HEK293T (cell line): ENCODE measurements at regions not wholly inside any gene's neighbourhood (a gene's known extent, or its start where the extent isn't known, plus 50 kb on each side); places are given as distances from the start of the nearest gene placed in this dataset.

Experiments used
- CTCF ChIA-PET: fragments of 350-600 bp; formaldehyde crosslinking; extraction: SDS; loops from one replicate; lab custom pipeline; 2021; ENCODE audit warnings: antibody characterized with exemption, inconsistent platforms; lab: Yijun Ruan, JAX
- POLR2A ChIA-PET: fragments of 350-600 bp; formaldehyde crosslinking; extraction: SDS; loops from one replicate; lab custom pipeline; 2020; ENCODE audit warnings: antibody characterized with exemption, inconsistent platforms; lab: Yijun Ruan, JAX
- DNase-seq: peaks from one replicate; pipeline ENCODE4 v3.0.0; 2012; ENCODE audit warnings: mixed read lengths; ENCODE audit errors: extremely low spot score
- ARNT ChIP-seq: fragments of 450-650 bp; IDR thresholded peaks from 2 replicates; pipeline ENCODE4 v1.6.1; 2017; ENCODE audit warnings: mild to moderate bottlenecking
- BHLHE40 ChIP-seq: fragments of 450-650 bp; IDR thresholded peaks from 2 replicates; pipeline ENCODE4 v1.6.1; 2016; ENCODE audit warnings: mild to moderate bottlenecking, moderate library complexity, borderline replicate concordance
- CTBP1 ChIP-seq: fragments of 450-650 bp; IDR thresholded peaks from 2 replicates; pipeline ENCODE4 v1.6.1; 2016; ENCODE audit warnings: borderline replicate concordance
- ELF4 ChIP-seq: fragments of 450-650 bp; IDR thresholded peaks from 2 replicates; pipeline ENCODE4 v1.6.1; 2017; ENCODE audit warnings: antibody characterized with exemption
- FOXA1 ChIP-seq: fragments of 450-650 bp; IDR thresholded peaks from 2 replicates; pipeline ENCODE4 v1.6.1; 2016; ENCODE audit warnings: mild to moderate bottlenecking
- FOXK2 ChIP-seq: fragments of 450-650 bp; IDR thresholded peaks from 2 replicates; pipeline ENCODE4 v1.6.1; 2016; ENCODE audit warnings: mild to moderate bottlenecking
- FOXM1 ChIP-seq: fragments of 450-650 bp; IDR thresholded peaks from 2 replicates; pipeline ENCODE4 v1.6.1; 2017; ENCODE audit warnings: mild to moderate bottlenecking, borderline replicate concordance
- HDGF ChIP-seq: fragments of 450-650 bp; IDR thresholded peaks from 2 replicates; pipeline ENCODE4 v1.6.1; 2017; ENCODE audit warnings: antibody characterized with exemption, borderline replicate concordance
- L3MBTL2 ChIP-seq: fragments of 450-650 bp; conservative IDR thresholded peaks from 2 replicates; pipeline ENCODE4 v1.6.1; 2016; ENCODE audit warnings: mild to moderate bottlenecking
- LEF1 ChIP-seq: fragments of 450-650 bp; IDR thresholded peaks from 2 replicates; pipeline ENCODE4 v1.6.1; 2017; ENCODE audit warnings: mild to moderate bottlenecking, borderline replicate concordance
- NFRKB ChIP-seq: fragments of 450-650 bp; IDR thresholded peaks from 2 replicates; pipeline ENCODE4 v1.6.1; 2016; ENCODE audit warnings: mild to moderate bottlenecking, moderate library complexity
- PKNOX1 ChIP-seq: fragments of 450-650 bp; IDR thresholded peaks from 2 replicates; pipeline ENCODE4 v1.6.1; 2016
- SP1 ChIP-seq: fragments of 450-650 bp; IDR thresholded peaks from 2 replicates; pipeline ENCODE4 v1.6.1; 2017
- SUZ12 ChIP-seq: fragments of 450-650 bp; IDR thresholded peaks from 2 replicates; pipeline ENCODE4 v1.6.1; 2016; ENCODE audit warnings: mild to moderate bottlenecking
- TARDBP ChIP-seq: fragments of 450-650 bp; IDR thresholded peaks from 2 replicates; pipeline ENCODE4 v1.6.1; 2016
- ZNF384 ChIP-seq: fragments of 450-650 bp; IDR thresholded peaks from 2 replicates; pipeline ENCODE4 v1.6.1; 2016

GRCh38 chr12:77202457-77203060 lies 137.2 kb upstream of the E2F7 start:
- ChIA-PET POLR2A (no interaction called here), CTCF (no interaction called here)
- no peak for TF ChIP-seq FOXA1
- no peak for TF ChIP-seq LEF1
- TF ChIP-seq SP1: no peak
- no peak for TF ChIP-seq BHLHE40
- TF ChIP-seq SUZ12: no peak
- DNase-seq: no peak

- ChIA-PET CTCF (no interaction called here), POLR2A (no interaction called here)
- DNase-seq: no peak
- TF ChIP-seq PKNOX1 (no peak), LEF1 (no peak), SP1 (no peak), NFRKB (no peak), CTBP1 (no peak), ELF4 (no peak), FOXA1 (no peak), FOXK2 (no peak), BHLHE40 (no peak), ZNF384 (no peak), TARDBP (no peak), ARNT (no peak)
Measured at GRCh38 chr12:77189901-77190416, 124.6 kb upstream of the E2F7 start.

GRCh38 chr12:77189458-77189857 lies 124.1 kb upstream of the E2F7 start:
- CTCF ChIA-PET: no interaction called here
- TF ChIP-seq ELF4 (no peak), FOXK2 (no peak), NFRKB (no peak), PKNOX1 (no peak), FOXA1 (no peak), CTBP1 (no peak), HDGF (no peak), TARDBP (no peak), LEF1 (no peak), SUZ12 (no peak), ZNF384 (no peak), SP1 (no peak)

GRCh38 chr12:77179515-77179914 lies 114.1 kb upstream of the E2F7 start:
- POLR2A ChIA-PET: no interaction called here
- TF ChIP-seq FOXA1: no peak
- TF ChIP-seq SUZ12: no peak
- no peak for TF ChIP-seq BHLHE40
- TF ChIP-seq FOXM1: no peak
- no peak for TF ChIP-seq NFRKB
- TF ChIP-seq SP1: no peak
- TF ChIP-seq L3MBTL2: no peak
- TF ChIP-seq TARDBP: no peak
- no peak for TF ChIP-seq PKNOX1
- no peak for TF ChIP-seq LEF1
- no peak for TF ChIP-seq ELF4
- no peak for TF ChIP-seq ARNT
- no peak for TF ChIP-seq HDGF
- CTCF ChIA-PET: no interaction called here
- no peak for DNase-seq

More at GRCh38 chr12:77189458-77189857, 124.1 kb upstream of the E2F7 start:
- POLR2A ChIA-PET: no interaction called here
- no peak for DNase-seq

GRCh38 chr12:77167801-77168200 lies 102.4 kb upstream of the E2F7 start:
- ChIA-PET POLR2A (no interaction called here), CTCF (no interaction called here)
- TF ChIP-seq ELF4: no peak
- TF ChIP-seq HDGF: no peak
- no peak for TF ChIP-seq FOXK2
- TF ChIP-seq BHLHE40: no peak
- TF ChIP-seq ARNT: no peak
- TF ChIP-seq FOXM1: no peak
- no peak for TF ChIP-seq PKNOX1
- no peak for TF ChIP-seq LEF1
- TF ChIP-seq SUZ12: no peak
- no peak for TF ChIP-seq FOXA1
- TF ChIP-seq ZNF384: no peak
- no peak for TF ChIP-seq L3MBTL2
- TF ChIP-seq CTBP1: no peak
- no peak for TF ChIP-seq SP1
- DNase-seq: no peak

GRCh38 chr12:77166696-77167095 lies 101.3 kb upstream of the E2F7 start:
- TF ChIP-seq PKNOX1: no peak
- no peak for TF ChIP-seq ARNT
- no peak for TF ChIP-seq CTBP1
- ChIA-PET POLR2A (no interaction called here), CTCF (no interaction called here)
- no peak for DNase-seq
